ENCODE measurements at regions not wholly inside any gene's neighbourhood (a gene's known extent, or its start where the extent isn't known, plus 50 kb on each side); places are given as distances from the start of the nearest gene placed in this dataset.
"Not testable (repeated sequence)": the region's sequence is repeated elsewhere in the genome, so short reads cannot be mapped to it uniquely, and the experiment has no call there.

DNA sequence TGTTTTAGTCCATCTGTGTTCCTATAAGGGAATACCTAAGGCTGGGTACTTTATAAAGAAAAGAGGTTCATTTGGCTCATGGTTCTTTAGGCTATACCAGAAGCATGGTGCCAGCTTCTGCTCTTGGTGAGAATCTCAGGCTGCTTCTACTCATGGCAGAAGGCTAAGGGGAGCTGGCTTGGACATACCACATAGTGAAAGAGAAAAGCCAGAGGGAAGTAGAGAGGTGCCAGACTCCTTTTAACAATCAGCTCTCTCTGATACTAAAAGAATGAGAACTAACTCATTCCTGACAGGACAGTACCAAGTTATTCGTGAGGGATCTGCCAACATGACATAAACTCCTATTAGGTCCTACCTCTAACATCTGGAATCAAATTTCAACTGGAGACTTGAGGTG lies 1250.2 kb upstream of the CNTN5 start:
- H3K4me3 ChIP-seq (ENCODE audit: low read depth, low read length) = no peak overlapping the region
- DNase-seq (ENCODE audit: low read depth) = no peak
- TF ChIP-seq, protein P1, sequence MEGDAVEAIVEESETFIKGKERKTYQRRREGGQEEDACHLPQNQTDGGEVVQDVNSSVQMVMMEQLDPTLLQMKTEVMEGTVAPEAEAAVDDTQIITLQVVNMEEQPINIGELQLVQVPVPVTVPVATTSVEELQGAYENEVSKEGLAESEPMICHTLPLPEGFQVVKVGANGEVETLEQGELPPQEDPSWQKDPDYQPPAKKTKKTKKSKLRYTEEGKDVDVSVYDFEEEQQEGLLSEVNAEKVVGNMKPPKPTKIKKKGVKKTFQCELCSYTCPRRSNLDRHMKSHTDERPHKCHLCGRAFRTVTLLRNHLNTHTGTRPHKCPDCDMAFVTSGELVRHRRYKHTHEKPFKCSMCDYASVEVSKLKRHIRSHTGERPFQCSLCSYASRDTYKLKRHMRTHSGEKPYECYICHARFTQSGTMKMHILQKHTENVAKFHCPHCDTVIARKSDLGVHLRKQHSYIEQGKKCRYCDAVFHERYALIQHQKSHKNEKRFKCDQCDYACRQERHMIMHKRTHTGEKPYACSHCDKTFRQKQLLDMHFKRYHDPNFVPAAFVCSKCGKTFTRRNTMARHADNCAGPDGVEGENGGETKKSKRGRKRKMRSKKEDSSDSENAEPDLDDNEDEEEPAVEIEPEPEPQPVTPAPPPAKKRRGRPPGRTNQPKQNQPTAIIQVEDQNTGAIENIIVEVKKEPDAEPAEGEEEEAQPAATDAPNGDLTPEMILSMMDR (IDR thresholded peaks at IDR 0.05; ENCODE audit: insufficient read depth, low read length) = no peak

DNA sequence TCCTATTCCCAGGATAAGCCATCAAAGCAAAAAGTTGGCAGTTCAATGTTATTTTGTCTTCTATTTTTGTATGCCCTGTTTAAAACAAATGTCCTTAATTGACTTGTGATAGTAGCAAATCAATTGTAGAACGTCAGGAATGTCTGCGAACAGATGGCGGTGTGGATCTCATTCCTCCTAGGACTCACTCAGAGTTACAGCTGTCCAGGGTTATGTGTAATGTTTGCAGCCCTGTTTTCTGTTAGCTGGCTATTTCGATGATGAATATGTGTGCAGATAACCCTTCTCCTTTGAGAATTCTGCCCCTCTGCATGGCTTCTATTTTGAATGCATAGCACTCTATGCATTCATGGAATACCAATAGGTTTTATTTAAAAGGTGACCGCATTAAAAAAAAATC lies 1248.0 kb upstream of the CNTN5 start:
- peak; percentile 3 for DNase-seq (ENCODE audit: low read depth)
- TF ChIP-seq, protein P1 (IDR thresholded peaks at IDR 0.05; ENCODE audit: insufficient read depth, low read length) = no peak
- H3K4me3 ChIP-seq (ENCODE audit: low read depth, low read length) = no peak overlapping the region

DNA sequence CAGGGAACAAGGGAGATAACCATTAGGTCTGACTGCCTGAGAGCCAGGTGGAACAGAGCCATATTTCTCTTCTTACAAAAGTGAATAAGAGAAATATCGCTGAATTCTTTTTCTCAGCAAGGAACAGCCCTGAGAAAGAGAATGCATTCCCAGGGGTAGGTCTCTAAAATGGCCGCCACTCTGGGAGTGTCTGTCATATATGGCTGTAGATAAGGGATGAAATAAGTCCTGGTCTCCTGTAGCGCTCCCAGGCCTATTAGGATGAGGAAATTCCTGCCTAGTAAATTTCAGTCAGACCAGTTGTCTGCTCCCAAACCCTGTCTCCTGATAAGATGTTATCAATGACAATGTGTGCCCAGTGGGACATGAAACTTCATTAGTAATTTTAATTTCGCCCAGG lies 1236.4 kb upstream of the CNTN5 start:
- DNase-seq (ENCODE audit: low read depth) = not testable (repeated sequence)

DNA sequence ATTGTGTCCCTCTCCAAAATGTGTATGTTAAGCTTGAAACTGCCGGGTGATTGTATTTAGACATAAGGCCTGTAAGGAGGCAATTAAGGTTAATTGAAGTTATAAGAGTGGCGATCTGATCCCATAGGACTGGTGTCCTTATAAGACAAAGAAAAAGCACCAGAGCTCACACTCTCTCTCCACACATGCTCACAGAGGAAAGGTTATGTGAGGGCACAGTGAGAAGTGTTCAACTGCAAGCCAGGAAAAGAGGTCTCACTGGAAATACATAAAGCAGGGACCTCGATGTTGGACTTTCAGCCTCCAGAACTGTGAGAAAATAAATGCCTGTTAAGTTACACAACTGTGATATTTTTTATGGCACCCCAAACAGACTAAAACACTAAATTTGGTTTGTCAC lies 1233.8 kb upstream of the CNTN5 start:
- H3K4me3 ChIP-seq (ENCODE audit: low read depth, low read length) = no peak overlapping the region
- TF ChIP-seq, protein P1 (IDR thresholded peaks at IDR 0.05; ENCODE audit: insufficient read depth, low read length) = no peak
- DNase-seq (ENCODE audit: low read depth) = no peak

More for the DNA sequence above, 1236.4 kb upstream of the CNTN5 start:
- not testable (repeated sequence) for H3K4me3 ChIP-seq (ENCODE audit: low read depth, low read length)

DNA sequence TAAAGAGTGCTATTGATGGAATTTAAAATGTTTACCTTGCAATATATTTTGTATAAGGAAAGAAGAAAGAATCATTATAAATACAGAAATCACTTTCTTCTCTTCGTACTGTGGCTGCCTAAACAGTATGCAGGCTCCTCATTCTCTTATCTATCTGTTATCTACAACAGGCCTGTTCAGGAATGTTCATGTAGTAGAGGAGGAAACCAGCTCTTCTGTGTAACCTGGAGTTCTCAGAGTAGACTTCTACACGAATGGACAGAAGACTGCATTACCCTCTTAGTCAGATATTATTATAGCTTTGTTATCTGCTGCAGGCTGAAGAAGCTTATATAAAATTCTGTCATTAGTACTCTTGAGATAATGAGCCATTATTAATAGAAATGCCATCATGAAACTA lies 1225.9 kb upstream of the CNTN5 start:
- no peak overlapping the region for H3K4me3 ChIP-seq (ENCODE audit: low read depth, low read length)
- peak; percentile 2 for DNase-seq (ENCODE audit: low read depth)
- TF ChIP-seq, protein P1 (IDR thresholded peaks at IDR 0.05; ENCODE audit: insufficient read depth, low read length) = no peak

DNA sequence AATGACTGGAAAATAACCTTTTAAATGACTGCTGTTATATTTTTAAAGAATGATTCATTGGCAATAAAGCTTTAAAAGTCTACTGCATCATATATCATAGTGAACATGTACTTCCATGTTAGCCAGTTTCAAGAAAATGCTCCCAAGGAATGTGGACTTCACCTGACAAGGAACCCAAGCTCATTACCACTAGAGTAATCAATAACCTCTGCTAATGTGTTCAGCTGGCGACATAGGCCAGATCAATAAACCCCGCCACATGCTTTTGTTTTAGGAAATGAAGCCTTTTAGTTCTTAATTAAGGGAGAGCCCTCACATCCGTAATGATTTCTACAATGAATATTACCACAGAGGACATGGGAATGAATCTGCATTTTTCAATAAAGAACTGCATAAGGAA lies 1219.9 kb upstream of the CNTN5 start:
- DNase-seq (ENCODE audit: low read depth) = no peak
- no peak overlapping the region for H3K4me3 ChIP-seq (ENCODE audit: low read depth, low read length)
- TF ChIP-seq, protein P1 (IDR thresholded peaks at IDR 0.05; ENCODE audit: insufficient read depth, low read length) = no peak

DNA sequence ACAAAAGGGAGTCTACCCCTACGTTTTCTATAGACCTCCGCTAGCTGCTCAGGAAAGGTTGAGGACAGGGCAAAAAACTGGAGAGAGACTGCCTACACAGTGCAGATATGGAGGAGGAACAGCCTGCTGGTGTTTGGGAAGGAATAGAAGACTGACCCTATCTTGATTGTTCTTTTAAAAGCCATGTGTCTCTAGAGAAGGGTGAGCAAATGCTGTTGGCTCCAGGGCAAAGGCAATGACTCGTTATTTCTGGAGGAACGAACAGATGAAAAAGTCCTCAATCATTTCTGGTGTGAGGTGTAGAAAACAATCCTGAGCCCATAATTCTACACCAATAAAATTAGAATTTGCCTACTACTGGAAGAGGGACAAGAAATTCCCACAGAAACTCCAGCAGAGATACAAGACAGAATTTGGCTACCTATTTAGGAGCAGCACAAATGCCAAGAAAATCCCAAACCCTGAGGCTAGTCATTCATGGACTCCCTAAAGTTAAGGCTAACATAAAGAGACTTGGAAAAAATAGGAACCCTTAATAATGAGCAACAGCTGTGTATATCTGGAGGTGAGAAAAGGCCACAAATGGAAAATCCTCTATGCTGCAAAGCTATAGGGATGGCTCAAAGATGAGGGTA lies 1206.3 kb upstream of the CNTN5 start:
- no peak overlapping the region for H3K4me3 ChIP-seq (ENCODE audit: low read depth, low read length)
- peak; percentile 39 for DNase-seq (ENCODE audit: low read depth)
- TF ChIP-seq, protein P1 (IDR thresholded peaks at IDR 0.05; ENCODE audit: insufficient read depth, low read length) = no peak

Data from fibroblast of the aortic adventitia (primary cell).